BE2C (cell line): ENCODE measurements at regions not wholly inside any gene's neighbourhood (a gene's known extent, or its start where the extent isn't known, plus 50 kb on each side); places are given as distances from the start of the nearest gene placed in this dataset.
A peak's percentile ranks its signal among the peaks of the same experiment; 100 is the strongest.

Source experiments
- DNase-seq: peaks from one replicate; pipeline ENCODE4 v3.0.0-alpha.2; 2020
- H3K27me3 ChIP-seq: fragments of 250-450 bp; sonication (Bioruptor Pico); 2 replicates; pipeline ENCODE4 v1.5.1; 2020; ENCODE audit warnings: mild to moderate bottlenecking
- H3K36me3 ChIP-seq: fragments of 250-450 bp; sonication (Bioruptor Pico); 2 replicates; pipeline ENCODE4 v1.5.1; 2020; ENCODE audit warnings: mild to moderate bottlenecking
- H3K4me1 ChIP-seq: fragments of 250-450 bp; sonication (Bioruptor Pico); 2 replicates; pipeline ENCODE4 v1.5.1; 2020
- H3K4me3 ChIP-seq: 2 replicates; pipeline ENCODE4 v1.5.1; 2011; ENCODE audit warnings: low read depth, low read length
- H3K9me3 ChIP-seq: fragments of 250-450 bp; sonication (Bioruptor Pico); 2 replicates; pipeline ENCODE4 v1.5.1; 2020
- CTCF ChIP-seq: IDR thresholded peaks from 2 replicates; pipeline ENCODE4 v1.5.1; 2012; ENCODE audit warnings: mild to moderate bottlenecking, low read depth, low read length

- no peaks in the 10 kb centered on the region for H3K4me1 ChIP-seq
- H3K4me3 ChIP-seq, result no peak overlapping the region
- DNase-seq, result no peak
- no peaks in the 10 kb centered on the region for H3K36me3 ChIP-seq
- H3K27me3 ChIP-seq, result no peaks in the 10 kb centered on the region
- TF ChIP-seq CTCF, result no peak
- H3K9me3 ChIP-seq, result no peaks in the 10 kb centered on the region
These were observed 228.0 kb upstream of the ADAMTS9 start for GRCh38 chr3:64915778-64916177.

DNA sequence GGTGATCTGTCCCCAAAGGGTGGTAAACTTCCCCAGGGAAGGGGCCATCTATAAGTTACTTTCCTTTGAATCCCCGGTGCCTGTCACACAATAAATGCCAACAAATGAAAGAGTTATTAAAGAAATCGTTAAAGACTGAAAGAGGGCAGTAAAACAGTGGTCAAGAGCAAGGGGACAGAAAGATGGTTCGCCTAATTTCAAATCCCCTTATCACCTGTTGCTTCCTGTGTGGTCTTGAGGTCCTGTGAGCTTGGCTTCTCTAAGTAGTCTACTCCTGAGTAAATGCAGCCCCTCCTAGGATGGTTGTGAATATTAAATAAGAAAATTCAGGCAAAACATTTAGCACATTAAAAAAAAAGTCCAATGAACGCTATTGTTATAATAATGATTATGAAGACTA, 225.7 kb upstream of the ADAMTS9 start:
- Histone ChIP-seq H3K4me3 (no peak overlapping the region), H3K27me3 (no peaks in the 10 kb centered on the region), H3K36me3 (no peaks in the 10 kb centered on the region), H3K9me3 (no peaks in the 10 kb centered on the region), H3K4me1 (no peaks in the 10 kb centered on the region; the same call in 1 of the 2 replicates)
- no peak for TF ChIP-seq CTCF
- DNase-seq, result no peak

DNA sequence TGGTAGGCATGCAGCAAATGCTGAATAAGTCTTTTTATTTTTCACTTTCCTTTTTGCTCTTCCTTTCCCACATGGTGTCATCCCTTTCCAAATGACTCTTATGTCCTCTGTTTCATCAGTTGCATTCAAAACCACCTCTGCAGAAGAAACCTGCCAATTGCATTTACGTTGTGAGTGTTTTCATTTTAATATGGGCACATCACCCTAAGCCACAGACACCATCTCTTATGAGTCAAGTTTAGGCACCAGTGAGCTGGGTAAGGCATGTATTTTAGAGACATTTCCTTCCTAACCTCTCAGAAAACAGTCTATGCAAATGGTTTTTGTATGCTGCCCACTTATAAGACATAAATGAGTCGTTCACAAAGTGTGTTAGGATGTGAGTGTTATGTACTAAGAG, 223.3 kb upstream of the ADAMTS9 start:
- no peaks in the 10 kb centered on the region for H3K9me3 ChIP-seq
- peaks cover 5% of the 10 kb centered on the region for H3K4me1 ChIP-seq
- no peaks in the 10 kb centered on the region for H3K27me3 ChIP-seq
- no peak for DNase-seq
- no peak overlapping the region for H3K4me3 ChIP-seq
- no peaks in the 10 kb centered on the region for H3K36me3 ChIP-seq
- TF ChIP-seq CTCF, result no peak

- peak; percentile 15 for DNase-seq
- no peak for TF ChIP-seq CTCF
- Histone ChIP-seq H3K4me3 (no peak overlapping the region), H3K27me3 (no peaks in the 10 kb centered on the region), H3K36me3 (no peaks in the 10 kb centered on the region), H3K4me1 (peaks cover 15% of the 10 kb centered on the region), H3K9me3 (no peaks in the 10 kb centered on the region)
These were observed 222.1 kb upstream of the ADAMTS9 start for GRCh38 chr3:64909757-64910467.

GRCh38 chr3:64909011-64909410, 221.2 kb upstream of the ADAMTS9 start:
- no peak for DNase-seq
- H3K36me3 ChIP-seq, result no peaks in the 10 kb centered on the region
- no peak for TF ChIP-seq CTCF

DNA sequence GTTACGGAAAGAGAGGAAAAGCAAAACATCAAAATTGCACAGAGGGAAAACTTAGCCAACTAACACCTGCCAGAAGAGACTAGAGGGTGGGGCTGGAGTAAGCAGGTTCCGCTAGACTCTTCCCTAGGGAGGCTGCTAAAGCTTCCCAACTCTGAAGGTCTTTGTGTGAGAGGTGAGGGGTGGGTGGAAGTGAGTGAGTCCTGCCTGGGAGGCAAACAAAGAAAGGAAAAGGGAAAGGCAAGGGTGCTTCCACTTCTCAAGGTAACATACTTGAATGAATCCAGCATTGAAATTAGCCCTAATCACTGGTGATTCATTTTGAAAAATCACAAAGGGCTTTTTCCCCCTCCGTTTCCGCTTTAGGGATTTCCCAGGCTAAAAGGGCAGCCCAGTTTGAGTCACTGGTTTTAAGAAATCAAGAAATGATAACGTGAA, 220.5 kb upstream of the ADAMTS9 start:
- H3K36me3 ChIP-seq, result no peaks in the 10 kb centered on the region
- H3K4me1 ChIP-seq, result peaks cover 15% of the 10 kb centered on the region
- no peak overlapping the region for H3K4me3 ChIP-seq
- DNase-seq, result no peak
- H3K27me3 ChIP-seq, result no peaks in the 10 kb centered on the region
- TF ChIP-seq CTCF, result no peak
- H3K9me3 ChIP-seq, result no peaks in the 10 kb centered on the region

More at GRCh38 chr3:64909011-64909410, 221.2 kb upstream of the ADAMTS9 start:
- Histone ChIP-seq H3K4me3 (no peak overlapping the region), H3K9me3 (no peaks in the 10 kb centered on the region), H3K4me1 (peaks cover 15% of the 10 kb centered on the region), H3K27me3 (no peaks in the 10 kb centered on the region)
